B cell (primary cell): ENCODE measurements at regions not wholly inside any gene's neighbourhood (a gene's known extent, or its start where the extent isn't known, plus 50 kb on each side); places are given as distances from the start of the nearest gene placed in this dataset.

Experiments used
- ATAC-seq: fragments of 200-7000 bp; cut with Tn5 transposase; one replicate; pipeline ENCODE4 v1.10.0; 2021; ENCODE audit warnings: low read depth, mild to moderate bottlenecking, moderate number of reproducible peaks, moderate library complexity
- CTCF ChIA-PET: fragments of 350-600 bp; sonication (Branson Sonifier 250); formaldehyde crosslinking; loops from one replicate; lab custom pipeline; 2021; ENCODE audit warnings: antibody characterized with exemption, inconsistent platforms; lab: Charles Lee
- POLR2A ChIA-PET: fragments of 350-600 bp; sonication (Branson Sonifier 250); formaldehyde crosslinking; loops from one replicate; lab custom pipeline; 2021; ENCODE audit warnings: antibody characterized with exemption; lab: Charles Lee
- DNase-seq: peaks from one replicate; pipeline ENCODE4 v3.0.0; 2013
- H2AFZ ChIP-seq: 2 replicates; pipeline ENCODE4 v1.6.1; 2012; ENCODE audit warnings: mild to moderate bottlenecking, low read depth, low read length; ENCODE audit not compliant: insufficient read depth, poor library complexity, severe bottlenecking
- H3K27ac ChIP-seq, 2 donors: 1 replicate in 1 of 2; 2 replicates in 1 of 2; pipeline ENCODE4 v1.5.1; 2012 to 2013; ENCODE audit warnings: low read length in 2 of 2, mild to moderate bottlenecking in 2 of 2, moderate library complexity in 1 of 2
- H3K27me3 ChIP-seq, 4 experiments: fragments of 200-600 bp in 1 of 4; sonication (generic) in 1 of 4; replicated peaks in 1 of 4; 1 replicate in 2 of 4; 2 replicates in 2 of 4; pipeline versions ENCODE4 v1.6.1 to v1.7.0; 2013 to 2016; ENCODE audit warnings: low read length in 3 of 4, mild to moderate bottlenecking in 2 of 4, mixed read lengths in 1 of 4, moderate library complexity in 1 of 4; ENCODE audit not compliant: insufficient read depth in 4 of 4, control insufficient read depth in 3 of 4; ENCODE audit errors: control extremely low read depth in 1 of 4
- H3K36me3 ChIP-seq, 2 experiments: replicated peaks in 1 of 2; 1 replicate in 1 of 2; 2 replicates in 1 of 2; pipeline versions ENCODE4 v1.6.1 to v1.7.1; 2013; ENCODE audit warnings: low read length in 1 of 2; ENCODE audit not compliant: insufficient read depth in 2 of 2, control insufficient read depth in 1 of 2; ENCODE audit errors: control extremely low read depth in 1 of 2, extremely low read depth in 1 of 2
- H3K4me1 ChIP-seq, 2 donors: fragments of 200-600 bp in 1 of 2; sonication (generic) in 1 of 2; 1 replicate in 1 of 2; 2 replicates in 1 of 2; pipeline versions ENCODE4 v1.5.1 to v1.6.1; 2013 to 2017; ENCODE audit warnings: low read length in 2 of 2; ENCODE audit not compliant: control insufficient read depth in 2 of 2, insufficient read depth in 2 of 2
- H3K4me2 ChIP-seq: replicated peaks from 2 replicates; pipeline ENCODE3; 2012; ENCODE audit warnings: mild to moderate bottlenecking, low read depth, low read length; ENCODE audit not compliant: poor library complexity, severe bottlenecking
- H3K4me3 ChIP-seq, 5 experiments: fragments of 200-600 bp in 1 of 5; sonication (generic) in 1 of 5; 1 replicate in 3 of 5; 2 replicates in 2 of 5; pipeline versions ENCODE4 v1.5.1 to v1.7.0; 2011 to 2016; ENCODE audit warnings: low read length in 4 of 5, mild to moderate bottlenecking in 4 of 5, low read depth in 2 of 5, control low read depth in 1 of 5, moderate library complexity in 1 of 5; ENCODE audit not compliant: insufficient read depth in 1 of 5; ENCODE audit errors: control extremely low read depth in 1 of 5, extremely low read depth in 1 of 5
- H3K79me2 ChIP-seq: fragments of 200-600 bp; sonication (generic); one replicate; pipeline ENCODE4 v1.6.0; 2016; ENCODE audit warnings: low read length; ENCODE audit not compliant: control insufficient read depth, insufficient read depth
- H3K9ac ChIP-seq: fragments of 200-600 bp; sonication (generic); 2 replicates; pipeline ENCODE4 v1.6.1; 2017; ENCODE audit warnings: mild to moderate bottlenecking, low read length, moderate library complexity
- H3K9me3 ChIP-seq, 3 donors: one replicate each; pipeline versions ENCODE4 v1.6.1 to v1.7.1; 2013; ENCODE audit warnings: low read length in 2 of 3; ENCODE audit not compliant: control insufficient read depth in 2 of 3, insufficient read depth in 1 of 3; ENCODE audit errors: control extremely low read depth in 1 of 3
- H4K20me1 ChIP-seq: 2 replicates; pipeline ENCODE4 v1.6.0; 2012; ENCODE audit warnings: mild to moderate bottlenecking, low read length; ENCODE audit not compliant: insufficient read depth, control insufficient read depth, poor library complexity, severe bottlenecking
- H3K27ac Mint-ChIP-seq: one replicate; pipeline ENCODE4 v1.8.0; 2021; ENCODE audit warnings: mixed read lengths
- H3K27me3 Mint-ChIP-seq: one replicate; pipeline ENCODE4 v1.8.0; 2021; ENCODE audit warnings: mixed read lengths
- H3K4me1 Mint-ChIP-seq: one replicate; pipeline ENCODE4 v1.8.0; 2021; ENCODE audit warnings: mixed read lengths
- H3K4me3 Mint-ChIP-seq: one replicate; pipeline ENCODE4 v1.8.0; 2021; ENCODE audit warnings: mixed read lengths
- H3K9me3 Mint-ChIP-seq: one replicate; pipeline ENCODE4 v1.8.0; 2022; ENCODE audit warnings: mixed read lengths; ENCODE audit not compliant: insufficient read depth
- EZH2 ChIP-seq: IDR thresholded peaks from 2 replicates; pipeline ENCODE4 v1.6.1; 2012; ENCODE audit warnings: borderline replicate concordance, low read depth, mild to moderate bottlenecking, moderate library complexity, low read length; ENCODE audit not compliant: insufficient read depth, poor library complexity, severe bottlenecking
- WGBS: methylation state at CpG from one replicate; pipeline ENCODE4 v1.1.5; 2013; ENCODE audit warnings: missing lambda C conversion rate; ENCODE audit not compliant: insufficient coverage; 5-methylcytosine and 5-hydroxymethylcytosine counted together
- intact Hi-C: fragments of 100-400 bp; cut with micrococcal nuclease; formaldehyde crosslinking; loops from one replicate; pipeline ENCODE4 v1.10.0; 2022
- TF ChIP-seq, protein P1 (sequence below): fragments of 200-600 bp; IDR thresholded peaks from one replicate; pipeline ENCODE4 v1.8.0; 2022; ENCODE audit warnings: antibody characterized with exemption, mild to moderate bottlenecking

DNA sequence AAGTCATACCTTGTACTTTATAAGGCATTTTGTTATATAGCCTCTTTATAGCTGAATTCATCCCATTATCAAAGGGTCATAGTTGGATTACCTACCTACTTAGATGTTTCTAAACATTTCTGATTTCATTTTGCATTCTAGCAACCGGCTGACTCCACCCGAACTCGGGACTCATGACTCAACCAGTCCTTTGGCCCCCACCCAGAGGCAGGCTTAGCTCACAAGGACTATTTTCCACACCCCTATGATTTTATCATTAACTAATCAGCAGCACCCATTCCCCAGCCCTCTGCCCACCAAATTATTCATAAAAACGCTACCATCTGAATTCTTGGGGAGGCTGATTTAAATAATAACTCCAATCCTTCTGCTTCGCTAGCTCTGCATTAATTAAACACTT, 79.9 kb upstream of the EGFL6 start:
- no peak overlapping the region for H3K4me3 ChIP-seq
- no peaks in the 10 kb centered on the region for H3K79me2 ChIP-seq
- peaks cover 0 to 5% (median 3%) of the 10 kb centered on the region in 3 donors for H3K9me3 ChIP-seq
- peaks cover 5% of the 10 kb centered on the region for H3K9me3 Mint-ChIP-seq
- H4K20me1 ChIP-seq, result no peaks in the 10 kb centered on the region
- peaks cover 20% of the 10 kb centered on the region for H3K4me1 Mint-ChIP-seq
- H3K4me1 ChIP-seq, result peaks cover 18 to 22% of the 10 kb centered on the region in 2 donors
- WGBS, result no CpG with 5 or more reads among the region's 5 CpGs
- TF ChIP-seq, protein P1, sequence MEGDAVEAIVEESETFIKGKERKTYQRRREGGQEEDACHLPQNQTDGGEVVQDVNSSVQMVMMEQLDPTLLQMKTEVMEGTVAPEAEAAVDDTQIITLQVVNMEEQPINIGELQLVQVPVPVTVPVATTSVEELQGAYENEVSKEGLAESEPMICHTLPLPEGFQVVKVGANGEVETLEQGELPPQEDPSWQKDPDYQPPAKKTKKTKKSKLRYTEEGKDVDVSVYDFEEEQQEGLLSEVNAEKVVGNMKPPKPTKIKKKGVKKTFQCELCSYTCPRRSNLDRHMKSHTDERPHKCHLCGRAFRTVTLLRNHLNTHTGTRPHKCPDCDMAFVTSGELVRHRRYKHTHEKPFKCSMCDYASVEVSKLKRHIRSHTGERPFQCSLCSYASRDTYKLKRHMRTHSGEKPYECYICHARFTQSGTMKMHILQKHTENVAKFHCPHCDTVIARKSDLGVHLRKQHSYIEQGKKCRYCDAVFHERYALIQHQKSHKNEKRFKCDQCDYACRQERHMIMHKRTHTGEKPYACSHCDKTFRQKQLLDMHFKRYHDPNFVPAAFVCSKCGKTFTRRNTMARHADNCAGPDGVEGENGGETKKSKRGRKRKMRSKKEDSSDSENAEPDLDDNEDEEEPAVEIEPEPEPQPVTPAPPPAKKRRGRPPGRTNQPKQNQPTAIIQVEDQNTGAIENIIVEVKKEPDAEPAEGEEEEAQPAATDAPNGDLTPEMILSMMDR, result no peak
- no peak for TF ChIP-seq EZH2
- no peaks in the 10 kb centered on the region for H3K36me3 ChIP-seq
- ATAC-seq (no peak), DNase-seq (no peak)
- ChIA-PET POLR2A (interaction anchor here (2.3 kb wide), 1 partner anchor 397 kb away, joined by 13 read pairs; no protein-coding TSS in a partner anchor), CTCF (interaction anchor here (2.2 to 7.5 kb wide), 5 partner anchors 398 to 543 kb away, joined by 6 to 145 read pairs (median 35); no protein-coding TSS in a partner anchor)
- no peak overlapping the region for H3K27ac Mint-ChIP-seq
- peaks cover 0 to 4% (median 0%) of the 10 kb centered on the region in 4 experiments for H3K27me3 ChIP-seq
- H3K27me3 Mint-ChIP-seq, result no peaks in the 10 kb centered on the region
- H3K9ac ChIP-seq, result no peak overlapping the region
- H3K4me3 Mint-ChIP-seq, result no peak overlapping the region
- no peak overlapping the region for H3K4me2 ChIP-seq
- intact Hi-C loops, result loop anchor here (5.0 kb wide), 2 partner anchors 142 to 227 kb away; no protein-coding TSS in a partner anchor
- H2AFZ ChIP-seq, result no peak overlapping the region
- no peak overlapping the region for H3K27ac ChIP-seq

DNA sequence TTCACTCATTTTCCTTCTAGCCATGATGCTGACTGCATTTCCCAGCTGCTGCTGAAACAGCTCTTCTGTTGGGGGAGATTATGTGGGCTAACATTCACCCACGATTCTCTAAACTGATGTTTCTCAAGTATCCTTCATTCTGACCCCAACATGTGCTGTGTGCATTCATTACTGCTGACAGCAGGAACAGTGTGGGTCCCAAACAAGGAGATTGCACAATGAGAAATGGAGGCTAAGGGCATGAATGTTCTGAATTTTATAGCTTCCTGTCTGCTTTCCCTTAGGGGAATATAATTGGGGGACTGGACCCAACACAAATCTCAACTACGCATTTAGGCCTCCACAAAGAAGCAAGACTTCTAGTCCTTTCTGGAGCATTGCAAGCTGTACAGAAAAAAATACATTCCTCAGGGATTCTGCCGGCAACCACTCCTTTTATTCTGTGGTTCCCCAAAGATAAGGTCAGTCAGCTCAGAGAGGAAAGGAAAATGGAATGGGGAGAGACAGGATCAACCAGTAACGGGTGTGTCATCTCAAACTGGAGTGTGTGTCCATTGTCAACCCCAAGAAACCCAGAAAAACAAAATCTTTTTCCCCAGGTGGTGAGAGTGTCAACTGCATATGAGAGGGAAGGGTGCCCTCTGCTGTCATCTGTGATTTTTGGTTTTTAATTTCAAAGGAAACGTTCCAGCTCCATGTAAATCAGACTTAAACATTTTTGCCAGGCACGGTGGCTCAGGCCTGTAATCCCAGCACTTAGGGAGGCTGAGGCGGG, 81.5 kb upstream of the EGFL6 start:
- peak overlapping the region; percentile 84 to 90 for H3K27ac ChIP-seq
- H3K9ac ChIP-seq, result no peak overlapping the region
- peaks cover 18 to 22% of the 10 kb centered on the region in 2 donors for H3K4me1 ChIP-seq
- peaks cover 0 to 4% (median 0%) of the 10 kb centered on the region in 4 experiments for H3K27me3 ChIP-seq
- intact Hi-C loops, result loop anchor here (1.0 to 5.0 kb wide), 6 partner anchors 15 to 541 kb away; no protein-coding TSS in a partner anchor
- DNase-seq (peak; percentile 70), ATAC-seq (no peak)
- no peak overlapping the region for H3K4me3 ChIP-seq
- no peaks in the 10 kb centered on the region for H3K79me2 ChIP-seq
- H2AFZ ChIP-seq, result peak overlapping the region; percentile 26
- no peaks in the 10 kb centered on the region for H3K36me3 ChIP-seq
- H3K9me3 ChIP-seq, result peaks cover 0 to 10% (median 5%) of the 10 kb centered on the region in 3 donors
- no CpG with 5 or more reads among the region's 7 CpGs for WGBS
- ChIA-PET CTCF (interaction anchor here (0.6 to 7.5 kb wide), 48 partner anchors 13 to 673 kb away, joined by 3 to 145 read pairs (median 4); partner anchors contain the start of gene TMSB4X), POLR2A (interaction anchor here (1.1 to 2.3 kb wide), 6 partner anchors 70 to 541 kb away, joined by 3 to 13 read pairs (median 6); partner anchors contain the start of gene TMSB4X)
- Mint-ChIP-seq H3K9me3 (peaks cover 7% of the 10 kb centered on the region), H3K4me3 (peak overlapping the region; percentile 56), H3K27ac (peak overlapping the region; percentile 91), H3K4me1 (peaks cover 22% of the 10 kb centered on the region), H3K27me3 (no peaks in the 10 kb centered on the region)
- no peaks in the 10 kb centered on the region for H4K20me1 ChIP-seq
- peak overlapping the region; percentile 56 for H3K4me2 ChIP-seq
- TF ChIP-seq EZH2, result no peak
- TF ChIP-seq, protein P1, result peak; percentile 63
